NCI-H446 (cell line): ENCODE measurements at regions not wholly inside any gene's neighbourhood (a gene's known extent, or its start where the extent isn't known, plus 50 kb on each side); places are given as distances from the start of the nearest gene placed in this dataset.

Source experiments
- DNase-seq, 2 experiments: peaks; one replicate each; lab custom pipeline; 2025; lab: John Stamatoyannopoulos, UW

DNA sequence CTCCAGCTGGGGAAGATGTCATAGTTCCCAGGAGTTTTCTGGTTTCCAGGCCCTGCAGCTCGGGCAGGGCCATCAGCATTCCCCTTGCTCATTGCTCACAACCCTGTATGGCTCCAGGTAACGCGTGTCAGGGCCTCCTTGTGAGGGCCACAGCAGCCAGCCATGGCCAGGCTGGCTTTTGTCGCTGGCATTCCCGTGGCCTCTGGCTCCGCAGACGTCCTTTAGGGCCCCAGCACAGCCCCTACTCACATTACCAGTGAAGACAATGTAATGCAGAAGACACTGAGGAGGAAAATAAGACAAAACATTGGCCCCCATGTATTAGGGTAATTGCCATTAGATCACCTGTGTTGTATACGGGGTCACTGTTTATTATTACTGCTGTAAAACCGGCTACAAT, 1799.0 kb downstream of the TP53TG3F start:
- DNase-seq, result no peak

DNA sequence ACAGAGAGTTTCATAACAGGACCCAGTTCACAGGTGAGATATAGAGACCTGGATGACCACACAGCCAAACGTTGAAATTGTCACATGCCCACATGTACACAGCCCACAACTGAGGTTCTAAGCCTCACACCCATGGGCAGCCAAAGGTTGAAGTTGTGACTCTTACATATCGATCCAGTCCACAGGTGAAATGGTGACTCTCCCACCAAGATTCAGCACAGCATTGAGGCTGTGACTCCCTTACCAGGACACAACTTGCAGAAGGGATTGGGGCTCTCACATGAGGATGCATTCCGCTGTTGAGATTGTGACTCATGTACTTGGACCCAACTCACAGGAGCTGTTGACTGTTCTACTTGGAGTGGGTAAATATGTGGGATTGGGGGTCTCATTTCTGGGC, 1836.4 kb downstream of the TP53TG3F start:
- DNase-seq, result no peak

DNA sequence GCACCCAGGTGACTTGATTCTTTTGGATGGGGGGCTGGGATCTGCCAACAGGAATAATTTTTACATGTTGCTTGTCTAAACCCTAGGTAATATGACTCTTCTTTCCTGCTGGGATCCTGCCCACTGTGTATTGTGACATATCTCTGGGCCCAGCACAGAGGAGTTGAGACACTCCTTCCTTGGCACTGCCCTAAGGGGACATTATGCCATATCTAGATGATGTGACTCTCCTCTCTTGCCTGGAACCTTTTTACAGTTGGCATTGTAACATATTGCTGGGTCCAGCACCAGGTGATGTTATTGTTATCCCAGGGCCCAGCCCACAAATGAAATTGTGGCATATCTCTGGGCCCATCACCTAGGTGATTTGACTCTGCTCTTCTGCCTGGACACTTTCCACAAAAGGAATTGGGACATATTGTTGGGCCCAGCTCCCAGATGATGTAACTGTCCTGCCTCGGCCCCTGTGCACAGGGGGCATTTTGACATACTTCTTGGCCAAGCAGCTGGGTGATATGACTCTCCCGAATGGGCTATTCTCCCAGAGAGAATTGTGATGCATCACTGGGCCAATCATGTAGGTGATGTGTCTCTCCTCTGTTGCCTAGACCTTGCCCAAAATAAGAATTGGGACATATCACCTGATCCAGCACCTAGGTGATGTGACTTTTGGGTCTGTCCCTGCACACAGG, 1837.7 kb downstream of the TP53TG3F start:
- DNase-seq, result no peak

DNA sequence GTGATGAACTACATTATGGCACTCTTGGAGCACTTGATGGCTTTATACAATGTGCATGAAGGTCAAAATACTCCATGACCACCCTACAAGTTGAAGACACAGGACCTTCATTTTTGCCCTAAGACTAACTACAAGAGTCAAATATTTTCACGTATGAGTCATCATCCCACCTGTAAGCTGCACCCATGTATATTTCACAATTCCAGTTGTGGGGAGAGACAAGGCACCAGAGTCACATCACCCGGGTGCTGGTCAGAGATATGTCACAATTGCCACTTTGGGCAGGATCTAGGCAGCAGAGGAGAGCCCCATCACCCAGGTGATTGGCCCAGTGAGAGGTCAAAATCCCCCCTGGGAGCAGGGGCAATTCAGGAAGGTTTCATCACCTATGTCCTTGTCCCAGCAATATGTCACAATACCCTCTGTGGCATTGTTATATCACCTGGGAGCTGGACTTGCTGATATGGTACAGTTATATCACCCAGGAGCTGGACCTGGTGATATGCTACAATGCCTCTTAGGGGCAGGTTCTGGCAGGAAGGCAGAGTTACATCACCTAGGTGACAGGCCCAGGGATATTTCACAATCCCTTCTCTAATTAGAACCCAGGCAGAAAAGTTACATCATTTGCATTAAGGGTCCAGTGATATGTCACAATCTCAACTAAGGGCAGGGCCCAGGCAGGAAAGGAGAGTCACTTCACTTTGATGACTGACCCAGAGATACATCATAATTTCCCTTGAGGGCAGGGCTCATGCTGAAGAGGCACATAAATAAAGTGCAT, 1839.2 kb downstream of the TP53TG3F start:
- DNase-seq, result no peak

DNA sequence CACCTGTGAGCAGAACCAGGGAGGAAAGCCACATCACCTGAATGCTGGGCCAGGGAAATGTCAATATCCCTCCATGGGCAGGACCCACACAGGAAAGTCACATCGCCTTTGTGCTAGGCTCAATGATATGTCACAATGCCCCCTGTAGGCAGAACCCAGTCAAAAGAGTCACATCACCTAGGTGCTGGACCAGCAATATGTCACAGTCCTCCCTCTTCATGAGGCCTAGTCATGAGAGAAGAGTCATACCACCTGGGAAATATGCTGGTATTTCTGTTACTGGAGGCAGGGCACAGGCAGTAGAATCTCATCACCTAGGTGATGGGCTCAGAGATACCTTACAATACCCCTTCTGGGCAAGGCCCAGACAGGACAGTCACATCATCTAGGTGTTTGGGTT, 1843.4 kb downstream of the TP53TG3F start:
- no peak for DNase-seq

DNA sequence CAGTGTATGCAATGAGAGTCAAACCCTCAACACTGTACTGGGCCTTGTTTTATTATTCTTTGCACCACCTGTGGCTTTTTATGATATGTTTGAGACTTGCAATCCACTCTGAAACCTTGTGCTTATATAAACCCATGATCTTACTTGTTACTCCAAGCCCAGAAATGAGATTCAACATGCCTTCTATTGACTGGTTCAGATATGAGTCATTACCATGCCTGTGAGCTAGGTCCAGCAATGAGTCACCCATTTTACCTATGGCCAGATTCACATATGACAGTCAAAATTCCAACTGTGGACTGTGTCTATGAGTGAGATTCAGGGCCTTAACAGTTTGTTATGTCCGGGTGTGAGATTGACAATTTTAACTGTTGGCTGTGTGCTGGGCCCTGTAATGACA, 1846.1 kb downstream of the TP53TG3F start:
- no peak for DNase-seq

DNA sequence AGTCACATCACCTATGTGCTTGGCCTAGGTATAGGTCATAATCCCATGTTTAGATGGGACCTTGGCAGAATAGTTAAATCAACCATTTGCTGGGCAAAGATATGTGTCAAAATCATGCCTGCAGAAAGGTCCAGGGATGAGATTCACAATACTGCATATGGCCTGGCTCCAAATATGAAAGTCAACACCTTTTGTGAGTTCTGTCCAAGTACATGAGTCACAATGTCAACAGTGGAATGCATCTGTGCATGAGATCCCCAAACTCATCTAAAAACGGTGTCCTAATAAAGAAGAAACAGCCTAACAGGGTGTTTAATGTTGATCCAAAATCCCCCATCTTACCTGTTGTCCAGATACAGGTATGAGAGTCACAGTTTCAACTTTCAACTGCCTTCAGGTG, 1847.5 kb downstream of the TP53TG3F start:
- DNase-seq, result no peak

DNA sequence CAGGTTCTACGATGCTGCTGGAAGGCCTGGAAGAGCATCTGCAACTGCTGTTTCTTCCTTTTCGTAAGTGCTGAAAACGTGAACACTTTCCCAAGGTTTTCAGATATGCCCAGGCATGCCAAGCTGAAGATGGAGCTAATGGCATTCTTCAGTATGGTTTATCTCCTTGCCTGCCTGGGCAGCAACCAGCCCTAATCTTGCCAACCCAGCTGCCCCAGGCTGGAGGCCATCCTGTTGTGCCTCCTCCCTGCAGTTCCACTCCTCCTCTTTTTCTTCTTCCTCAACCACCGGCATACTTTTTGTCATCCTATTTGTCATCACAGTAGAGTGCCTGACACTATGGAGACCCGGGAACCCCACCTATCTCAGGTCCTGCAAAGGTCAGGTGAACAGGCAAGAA, 1849.3 kb downstream of the TP53TG3F start:
- no peak for DNase-seq

DNA sequence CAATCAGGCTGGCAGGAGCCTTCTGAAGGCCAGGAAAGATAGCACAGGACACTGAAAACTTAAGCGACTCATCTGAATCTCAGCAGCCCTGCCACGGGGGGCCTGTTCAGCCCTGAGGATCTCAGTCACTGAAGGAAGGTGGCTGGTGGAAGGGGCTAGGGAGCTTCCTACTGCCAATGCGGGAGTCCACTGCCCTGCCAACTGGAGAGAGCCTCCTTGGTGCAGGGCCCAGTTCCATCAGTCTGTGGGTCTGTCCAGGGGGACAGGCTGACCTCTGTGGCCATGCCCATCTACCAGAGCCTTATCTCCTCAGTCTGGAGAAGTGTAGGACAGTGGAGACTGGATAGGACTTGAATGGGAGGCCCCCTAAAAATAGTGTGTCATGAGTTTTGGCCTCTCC, 1851.6 kb downstream of the TP53TG3F start:
- DNase-seq, result no peak

DNA sequence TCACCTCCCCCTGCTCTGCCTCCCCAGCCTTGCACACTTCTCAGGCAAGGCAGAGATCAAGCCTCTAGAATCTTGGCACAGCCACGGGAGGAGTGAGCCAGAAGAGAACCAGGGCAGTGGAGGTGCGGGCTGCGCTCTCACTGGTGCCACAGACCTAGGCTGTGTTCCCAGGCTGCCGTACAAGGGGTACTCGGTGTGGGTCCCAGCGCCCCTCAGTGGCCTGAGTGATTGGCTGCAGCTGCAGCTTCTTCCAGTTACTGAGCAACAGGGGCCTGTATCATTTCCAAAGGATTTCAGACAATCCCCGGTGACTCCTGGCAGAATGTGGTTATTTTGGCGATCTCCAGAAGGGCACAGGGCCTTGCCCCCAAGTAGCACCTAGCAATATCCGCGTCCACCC, 1852.1 kb downstream of the TP53TG3F start:
- DNase-seq, result no peak

DNA sequence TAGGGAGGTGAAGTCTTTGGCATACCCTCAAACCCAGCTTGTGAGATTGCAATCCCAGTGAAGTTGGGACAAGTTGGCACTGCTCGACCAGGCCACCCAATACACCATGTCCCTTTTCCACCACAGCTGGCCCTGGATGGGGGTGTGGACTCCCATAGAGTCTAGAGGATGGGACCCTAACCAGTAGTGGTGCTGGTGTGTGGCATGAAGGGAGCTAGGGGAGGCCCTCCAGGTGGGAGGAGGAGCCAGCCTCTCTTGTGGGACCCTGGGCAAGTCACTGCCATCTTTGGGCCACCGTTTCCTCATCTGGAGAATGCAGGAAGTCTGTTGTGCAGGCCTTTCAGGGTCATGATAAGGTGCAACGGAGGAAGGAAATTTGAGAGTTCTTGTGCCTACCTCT, 1854.9 kb downstream of the TP53TG3F start:
- DNase-seq, result no peak

DNA sequence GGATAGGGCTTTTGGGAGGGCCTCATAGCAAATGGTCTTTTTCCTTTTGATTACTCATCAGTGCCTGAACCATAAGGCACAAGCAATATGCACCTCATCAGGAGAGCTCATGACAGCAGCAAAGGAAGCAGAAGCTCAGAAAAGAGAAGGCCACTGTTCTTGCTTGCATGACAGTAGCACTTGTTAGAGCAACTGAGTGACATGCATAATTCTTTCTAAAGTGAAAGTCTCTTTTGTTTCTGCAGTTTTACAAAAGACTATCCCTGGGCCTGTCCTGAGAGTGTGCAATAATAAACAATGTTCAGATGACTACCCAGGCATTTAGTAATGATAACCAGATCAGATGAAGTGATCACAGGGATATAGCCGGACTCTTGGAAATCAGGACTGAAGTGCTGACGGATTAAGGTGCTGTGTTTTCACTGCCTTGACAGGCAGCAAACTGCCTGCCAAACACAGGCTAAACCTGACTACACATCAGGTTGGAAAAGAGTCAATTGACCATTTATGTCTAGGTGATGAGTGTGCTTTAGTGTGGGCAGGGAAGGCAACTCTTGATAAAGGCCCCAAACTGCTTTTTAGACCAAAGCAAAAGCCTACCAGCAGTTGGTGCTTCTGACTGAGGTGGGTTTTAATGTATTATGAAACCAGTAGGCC, 1860.3 kb downstream of the TP53TG3F start:
- no peak for DNase-seq

DNA sequence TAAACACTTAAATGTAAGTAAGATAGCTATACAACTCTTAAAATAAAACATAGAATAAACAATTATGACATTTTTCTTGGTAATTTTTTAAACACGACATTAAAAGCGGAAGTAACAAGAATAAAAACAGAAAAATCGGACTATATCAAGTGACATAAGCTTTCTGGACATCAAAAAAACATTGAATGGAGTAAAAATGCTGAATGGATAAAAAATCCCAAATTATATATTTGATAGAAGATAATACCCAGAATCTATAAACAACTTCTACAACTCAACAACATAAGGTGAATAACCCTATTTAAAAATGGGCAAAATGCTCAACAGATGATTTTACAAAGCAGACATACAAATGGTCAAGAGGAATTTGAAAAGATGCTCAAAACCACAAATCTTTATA, 1866.5 kb downstream of the TP53TG3F start:
- no peak for DNase-seq

DNA sequence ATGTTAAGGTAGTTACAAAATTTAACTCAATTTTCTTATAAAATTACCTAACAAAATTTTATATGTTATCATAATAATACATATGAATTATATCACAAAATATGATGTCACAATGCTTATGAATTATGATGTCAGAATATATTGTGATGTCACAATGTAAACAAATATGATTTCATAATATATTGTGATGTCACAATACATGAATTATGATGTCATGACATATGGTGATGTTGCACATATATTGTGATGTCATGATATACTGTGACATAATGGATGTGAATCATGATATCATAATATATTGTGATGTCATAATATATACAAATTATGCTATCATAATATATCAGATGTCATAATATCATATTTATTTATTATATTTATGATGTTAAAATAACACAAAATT, 1879.9 kb downstream of the TP53TG3F start:
- no peak for DNase-seq

DNA sequence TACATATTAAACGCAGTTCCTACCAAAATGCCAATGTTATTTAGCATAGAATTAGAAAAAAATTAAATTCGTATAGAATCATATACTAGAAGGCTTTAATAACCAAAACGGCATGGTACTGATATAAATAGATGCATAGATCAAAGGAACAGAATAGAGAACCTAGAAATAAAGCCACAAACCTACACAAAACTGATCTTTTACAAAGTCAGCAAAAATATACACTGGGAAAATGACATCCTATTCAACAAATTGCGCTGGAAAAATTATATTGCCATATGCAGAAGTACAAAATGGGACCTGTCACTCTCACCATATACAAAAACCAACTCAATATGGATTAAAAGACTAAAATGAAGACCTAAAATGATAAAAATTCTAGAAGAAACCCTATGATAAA, 1882.6 kb downstream of the TP53TG3F start:
- DNase-seq, result no peak

DNA sequence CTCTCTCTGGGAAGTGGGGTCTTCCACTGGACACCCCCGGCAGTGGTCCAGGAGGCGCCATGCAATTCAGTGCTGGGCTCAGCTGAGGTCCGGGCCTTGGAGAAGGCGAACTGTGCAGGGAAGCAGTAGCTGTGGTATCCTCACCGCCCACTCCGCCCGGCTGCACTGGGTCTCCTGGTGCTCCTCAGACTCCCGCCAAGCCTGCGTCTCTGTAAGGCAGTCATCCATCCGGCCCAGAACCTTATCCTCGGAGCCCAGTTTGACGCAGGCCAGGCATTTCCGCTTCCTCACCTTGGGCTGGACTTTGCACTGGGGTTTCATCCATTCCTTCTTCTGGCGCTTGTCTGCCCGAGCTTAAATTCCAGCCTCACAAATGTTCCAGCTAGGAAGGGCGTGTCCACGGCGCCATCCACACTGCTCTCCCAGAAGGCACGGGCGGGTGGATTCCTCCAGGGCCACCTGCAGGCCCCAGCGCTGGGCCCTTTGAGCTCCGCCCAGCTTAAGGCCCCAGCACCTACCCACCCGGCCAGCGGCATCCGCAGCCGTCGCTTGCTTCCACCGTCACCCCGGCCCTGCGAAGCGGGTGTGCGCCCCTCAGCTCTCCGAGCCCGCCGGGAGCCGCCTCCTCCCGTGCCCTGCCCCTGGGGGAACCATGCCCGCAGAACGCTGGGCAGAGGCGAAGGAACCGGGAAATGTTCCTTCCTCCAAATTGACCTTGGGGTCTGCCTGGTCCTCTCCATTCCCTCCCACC, 1884.8 kb downstream of the TP53TG3F start:
- no peak for DNase-seq

DNA sequence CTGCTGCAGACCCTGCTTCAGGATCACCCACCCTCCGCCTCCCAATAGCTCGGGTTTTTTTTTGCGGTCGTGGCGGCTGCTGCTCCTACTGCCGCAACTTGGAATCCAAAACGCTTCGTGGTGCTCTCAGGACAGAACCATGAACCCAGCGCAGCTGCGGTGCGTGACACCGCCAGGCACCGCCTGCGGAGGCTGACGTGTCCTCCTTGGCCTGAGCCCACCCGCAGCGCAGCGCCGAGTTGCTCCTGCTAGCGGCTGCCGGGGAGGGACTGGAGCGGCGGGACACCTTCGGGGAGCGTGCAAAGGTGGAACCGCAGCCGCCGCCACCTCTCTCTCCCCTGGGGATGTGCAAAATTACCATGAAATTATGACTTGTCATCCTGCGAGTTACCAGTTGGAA, 1893.0 kb downstream of the TP53TG3F start:
- no peak for DNase-seq

DNA sequence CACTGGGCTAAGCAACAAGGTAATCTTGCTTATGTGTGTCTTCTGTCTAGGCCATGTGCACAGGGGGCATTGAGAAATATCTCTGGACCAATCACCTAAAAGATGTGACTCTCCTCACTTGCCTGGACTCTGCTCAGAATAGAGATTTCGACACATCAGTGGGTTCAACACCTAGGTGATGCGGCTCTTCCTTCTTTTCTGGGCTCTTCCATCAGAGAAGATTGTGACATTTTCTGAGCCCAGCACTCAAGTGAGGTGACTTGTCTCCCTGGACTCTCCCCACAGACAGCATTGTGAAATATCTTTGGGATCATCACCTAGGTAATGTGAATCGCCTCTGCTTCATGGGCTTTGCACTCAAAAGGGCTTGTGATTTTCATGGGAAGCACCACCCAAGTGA, 1904.1 kb downstream of the TP53TG3F start:
- DNase-seq, result no peak

DNA sequence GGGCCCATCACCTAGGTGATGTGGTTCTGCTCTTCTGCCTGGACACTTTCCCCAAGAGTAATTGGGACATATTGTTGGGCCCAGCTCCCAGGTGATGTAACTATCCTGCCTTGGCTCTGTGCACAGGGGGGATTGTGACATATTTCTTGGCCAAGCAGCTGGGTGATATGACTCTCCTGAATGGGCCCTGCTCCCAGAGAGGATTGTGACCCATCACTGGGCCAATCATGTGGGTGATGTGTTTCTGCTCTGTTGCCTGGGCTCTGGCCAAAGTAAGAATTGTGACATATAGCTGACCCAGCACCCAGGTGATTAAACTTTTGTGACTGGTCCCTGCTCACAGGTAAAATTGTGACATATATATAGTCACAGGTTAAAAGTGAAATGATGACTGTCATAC, 1904.9 kb downstream of the TP53TG3F start:
- DNase-seq, result no peak

DNA sequence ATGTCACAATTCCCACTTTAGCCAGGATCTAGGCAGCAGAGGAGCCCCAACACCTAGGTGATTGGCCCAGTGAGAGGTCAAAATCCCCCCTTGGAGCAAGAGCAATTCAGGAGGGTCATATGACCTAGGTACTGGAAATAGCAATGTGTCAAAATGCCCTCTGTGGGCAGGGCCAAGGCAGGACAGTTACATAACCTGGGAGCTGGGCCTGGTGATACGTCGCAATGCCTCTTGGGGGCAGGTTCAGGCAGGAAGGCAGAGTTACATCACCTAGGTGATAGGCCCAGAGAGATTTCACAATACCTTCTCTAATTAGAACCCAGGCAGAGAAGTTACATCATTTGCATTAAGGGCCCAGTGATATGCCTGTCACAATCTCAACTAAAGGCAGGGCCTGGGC, 1906.3 kb downstream of the TP53TG3F start:
- no peak for DNase-seq

DNA sequence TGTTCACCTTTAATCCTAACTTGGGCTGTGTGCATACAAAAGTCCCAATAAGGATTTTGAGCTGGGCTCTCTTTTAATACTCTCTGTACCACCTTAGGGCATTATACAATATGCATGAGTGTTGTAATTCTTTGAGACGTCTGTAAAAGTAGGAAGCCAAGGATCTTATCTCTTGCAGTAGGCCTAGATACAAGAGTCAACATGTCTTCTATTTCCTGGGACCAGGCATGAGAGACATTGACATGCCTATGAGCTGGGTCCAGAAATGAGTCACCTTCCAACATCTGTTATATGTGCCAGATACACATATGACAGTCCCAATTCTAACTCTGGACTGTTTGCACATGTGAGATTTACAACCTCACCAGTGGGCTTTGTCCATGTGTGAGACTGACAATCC, 1911.2 kb downstream of the TP53TG3F start:
- no peak for DNase-seq

DNA sequence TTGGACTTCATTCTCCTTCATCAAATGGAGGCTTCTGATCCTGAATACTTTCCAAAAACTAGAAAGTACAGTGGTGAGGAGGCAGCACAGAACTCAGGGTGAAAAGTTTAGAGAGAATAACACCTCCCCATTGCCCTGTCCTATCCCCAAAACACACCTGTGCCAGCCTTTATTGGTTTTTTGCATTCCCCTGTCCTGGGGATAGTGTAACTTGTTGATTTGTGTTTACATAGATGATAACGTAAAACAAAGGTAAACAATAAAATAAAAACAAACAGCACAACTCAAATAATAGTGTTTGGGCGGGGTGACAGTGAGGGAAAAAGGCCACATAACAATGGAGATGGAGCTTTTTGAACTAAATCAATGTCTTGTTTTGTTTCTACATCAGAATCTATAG, 1917.7 kb downstream of the TP53TG3F start:
- DNase-seq, result no peak

DNA sequence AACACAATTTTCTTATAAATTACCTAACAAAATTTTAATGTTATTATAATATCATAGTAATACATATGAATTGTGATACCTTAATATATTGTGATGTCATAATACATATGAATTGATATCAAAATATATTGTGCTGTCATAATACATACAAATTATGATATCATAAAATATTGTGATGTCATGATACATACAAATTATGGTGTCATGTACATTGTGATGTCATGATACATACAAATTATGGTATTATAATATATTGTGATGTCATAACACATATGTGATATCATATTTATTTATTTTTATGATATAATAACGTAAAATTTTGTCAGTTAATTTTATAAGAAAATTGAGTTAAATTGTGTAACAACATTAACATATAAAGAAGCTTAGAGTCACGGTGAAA, 1927.2 kb downstream of the TP53TG3F start:
- no peak for DNase-seq
